ENCODE measurements at regions not wholly inside any gene's neighbourhood (a gene's known extent, or its start where the extent isn't known, plus 50 kb on each side); places are given as distances from the start of the nearest gene placed in this dataset.

DNA sequence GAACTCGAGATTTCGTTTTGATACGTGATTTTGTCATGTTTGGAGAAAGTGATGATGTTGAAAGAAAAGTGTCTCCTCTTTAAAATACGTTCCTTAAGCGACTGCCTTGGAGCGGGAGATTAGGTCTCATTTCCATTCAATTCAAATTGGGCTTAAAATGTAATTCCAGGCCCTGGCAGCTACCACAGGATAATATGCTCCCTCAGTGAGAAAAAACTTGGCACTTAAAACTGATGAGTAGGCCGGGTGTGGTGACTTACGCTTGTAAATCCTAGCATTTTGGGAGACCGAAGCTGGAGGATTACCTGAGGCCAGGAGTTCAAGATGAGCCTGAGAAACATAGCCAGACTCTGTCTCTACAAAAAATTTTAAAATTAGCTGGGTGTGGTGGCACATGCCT is 146.3 kb upstream of the L3MBTL4 start:
- H3K4me3 ChIP-seq, result no peak overlapping the region
- H3K27ac ChIP-seq, result no peak overlapping the region
- no peaks in the 10 kb centered on the region for H3K4me1 ChIP-seq
- no peaks in the 10 kb centered on the region for H3K27me3 ChIP-seq
- DNase-seq, result no peak
- no peaks in the 10 kb centered on the region for H3K36me3 ChIP-seq
- H3K9me3 ChIP-seq, result no peaks in the 10 kb centered on the region
- TF ChIP-seq CTCF (IDR thresholded peaks at IDR 0.05) (no peak), POLR2A (IDR thresholded peaks at IDR 0.05) (no peak)

- no peak for TF ChIP-seq POLR2A (IDR thresholded peaks at IDR 0.05)
- no peak for TF ChIP-seq CTCF (IDR thresholded peaks at IDR 0.05)
Observed at GRCh38 chr18:6561420-6561861, 146.7 kb upstream of the L3MBTL4 start.

GRCh38 chr18:6561862-6562291 is 147.2 kb upstream of the L3MBTL4 start:
- H3K27ac ChIP-seq, result peak overlapping the region in 1 of 4 donors; percentile 25
- no peaks in the 10 kb centered on the region for H3K4me1 ChIP-seq
- no peak overlapping the region for H3K4me3 ChIP-seq
- no peaks in the 10 kb centered on the region for H3K27me3 ChIP-seq
- H3K36me3 ChIP-seq, result no peaks in the 10 kb centered on the region
- no peak for TF ChIP-seq POLR2A (IDR thresholded peaks at IDR 0.05)
- TF ChIP-seq CTCF (IDR thresholded peaks at IDR 0.05), result no peak
- no peaks in the 10 kb centered on the region for H3K9me3 ChIP-seq
- no peak for DNase-seq

More at GRCh38 chr18:6561420-6561861, 146.7 kb upstream of the L3MBTL4 start:
- peak in 1 of 3 donors; percentile 54 for DNase-seq
- Histone ChIP-seq H3K27me3 (no peaks in the 10 kb centered on the region), H3K4me1 (no peaks in the 10 kb centered on the region), H3K36me3 (no peaks in the 10 kb centered on the region), H3K27ac (peak overlapping the region in 1 of 4 donors; percentile 25), H3K4me3 (no peak overlapping the region), H3K9me3 (no peaks in the 10 kb centered on the region)

DNA sequence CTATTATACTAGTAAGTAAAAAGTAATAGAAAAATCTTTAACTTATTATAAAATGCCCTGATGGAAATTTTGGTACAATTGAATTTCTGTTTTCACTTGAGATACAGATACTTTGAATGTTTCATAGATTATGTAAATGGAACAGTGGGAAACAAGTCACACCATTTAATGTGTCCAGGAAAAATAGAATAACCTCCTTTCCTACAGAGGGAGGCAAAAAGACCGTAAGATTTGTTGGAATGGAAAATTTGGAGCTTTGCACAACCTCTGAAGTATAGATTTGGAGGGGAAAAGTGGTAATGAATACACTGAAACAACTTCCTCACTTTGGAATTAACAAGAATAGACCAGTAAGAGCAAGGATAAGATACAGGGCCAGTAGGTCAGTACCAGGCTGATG is 149.2 kb upstream of the L3MBTL4 start:
- Histone ChIP-seq H3K4me1 (no peaks in the 10 kb centered on the region), H3K4me3 (no peak overlapping the region), H3K27me3 (no peaks in the 10 kb centered on the region), H3K36me3 (no peaks in the 10 kb centered on the region), H3K9me3 (no peaks in the 10 kb centered on the region), H3K27ac (no peak overlapping the region)
- DNase-seq, result no peak
- TF ChIP-seq CTCF (IDR thresholded peaks at IDR 0.05) (no peak), POLR2A (IDR thresholded peaks at IDR 0.05) (no peak)

GRCh38 chr18:6564950-6565814 is 150.5 kb upstream of the L3MBTL4 start:
- TF ChIP-seq CTCF (IDR thresholded peaks at IDR 0.05), result no peak
- TF ChIP-seq POLR2A (IDR thresholded peaks at IDR 0.05), result no peak
- Histone ChIP-seq H3K36me3 (no peaks in the 10 kb centered on the region), H3K9me3 (no peaks in the 10 kb centered on the region), H3K27me3 (no peaks in the 10 kb centered on the region), H3K4me3 (no peak overlapping the region), H3K4me1 (no peaks in the 10 kb centered on the region), H3K27ac (no peak overlapping the region)
- DNase-seq, result no peak
